AG09319 (cell line): ENCODE measurements at regions not wholly inside any gene's neighbourhood (a gene's known extent, or its start where the extent isn't known, plus 50 kb on each side); places are given as distances from the start of the nearest gene placed in this dataset.
"Not testable (repeated sequence)": the region's sequence is repeated elsewhere in the genome, so short reads cannot be mapped to it uniquely, and the experiment has no call there.

ENCODE experiments used
- DNase-seq: peaks from one replicate; pipeline ENCODE4 v3.0.0-alpha.2; 2010; ENCODE audit warnings: low read depth; ENCODE audit errors: extremely low read depth
- CTCF ChIP-seq: IDR thresholded peaks from 2 replicates; pipeline ENCODE4 v1.5.1; 2011; ENCODE audit warnings: low read depth, mild to moderate bottlenecking, inconsistent platforms, low read length, moderate library complexity

- TF ChIP-seq CTCF: no peak
These were observed 955.2 kb upstream of the CELF4 start for GRCh38 chr18:38520786-38521185.

GRCh38 chr18:38502539-38502938, 936.9 kb upstream of the CELF4 start:
- no peak for TF ChIP-seq CTCF
- DNase-seq: no peak

More at GRCh38 chr18:38520786-38521185, 955.2 kb upstream of the CELF4 start:
- no peak for DNase-seq

GRCh38 chr18:38497266-38497665, 931.7 kb upstream of the CELF4 start:
- DNase-seq: no peak
- no peak for TF ChIP-seq CTCF

- DNase-seq: no peak
- no peak for TF ChIP-seq CTCF
These were observed 930.7 kb upstream of the CELF4 start for GRCh38 chr18:38496222-38496793.

GRCh38 chr18:38494065-38494464, 928.5 kb upstream of the CELF4 start:
- TF ChIP-seq CTCF: no peak
- no peak for DNase-seq

- TF ChIP-seq CTCF: no peak
- no peak for DNase-seq
These were observed 925.6 kb upstream of the CELF4 start for GRCh38 chr18:38491195-38491594.

GRCh38 chr18:38489721-38490120, 924.1 kb upstream of the CELF4 start:
- DNase-seq: not testable (repeated sequence)

- DNase-seq: no peak
- TF ChIP-seq CTCF: no peak
These were observed 921.9 kb upstream of the CELF4 start for GRCh38 chr18:38487521-38487920.
